ENCODE measurements at regions not wholly inside any gene's neighbourhood (a gene's known extent, or its start where the extent isn't known, plus 50 kb on each side); places are given as distances from the start of the nearest gene placed in this dataset.

DNA sequence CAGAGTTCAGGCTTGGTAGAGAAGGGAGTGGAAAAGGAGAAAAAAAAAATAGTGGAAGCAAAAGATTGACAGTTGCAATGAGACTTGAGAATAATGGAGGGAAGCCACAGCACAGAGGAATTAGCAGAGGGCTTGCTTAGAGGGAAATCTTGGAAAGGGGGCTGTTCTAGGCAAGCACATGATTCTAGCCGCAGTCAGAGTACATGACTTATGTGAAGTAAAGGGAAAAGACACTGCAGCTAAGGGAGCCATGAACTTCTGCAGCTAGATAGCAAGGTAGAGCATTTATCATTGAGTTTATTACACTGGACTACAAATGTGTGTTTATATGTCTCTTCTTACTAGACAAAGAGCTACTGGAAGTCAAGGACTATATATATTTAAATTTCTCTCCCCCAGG lies 144.0 kb upstream of the OPCML start:
- WGBS, result 67% methylated on average over 1 of the region's 1 CpG
- TF ChIP-seq POLR2A (IDR thresholded peaks at IDR 0.05; ENCODE audit: low read depth) (no peak), POLR2AphosphoS5 (IDR thresholded peaks at IDR 0.05) (no peak), EP300 (IDR thresholded peaks at IDR 0.05) (no peak)
- TF ChIP-seq, protein P1, sequence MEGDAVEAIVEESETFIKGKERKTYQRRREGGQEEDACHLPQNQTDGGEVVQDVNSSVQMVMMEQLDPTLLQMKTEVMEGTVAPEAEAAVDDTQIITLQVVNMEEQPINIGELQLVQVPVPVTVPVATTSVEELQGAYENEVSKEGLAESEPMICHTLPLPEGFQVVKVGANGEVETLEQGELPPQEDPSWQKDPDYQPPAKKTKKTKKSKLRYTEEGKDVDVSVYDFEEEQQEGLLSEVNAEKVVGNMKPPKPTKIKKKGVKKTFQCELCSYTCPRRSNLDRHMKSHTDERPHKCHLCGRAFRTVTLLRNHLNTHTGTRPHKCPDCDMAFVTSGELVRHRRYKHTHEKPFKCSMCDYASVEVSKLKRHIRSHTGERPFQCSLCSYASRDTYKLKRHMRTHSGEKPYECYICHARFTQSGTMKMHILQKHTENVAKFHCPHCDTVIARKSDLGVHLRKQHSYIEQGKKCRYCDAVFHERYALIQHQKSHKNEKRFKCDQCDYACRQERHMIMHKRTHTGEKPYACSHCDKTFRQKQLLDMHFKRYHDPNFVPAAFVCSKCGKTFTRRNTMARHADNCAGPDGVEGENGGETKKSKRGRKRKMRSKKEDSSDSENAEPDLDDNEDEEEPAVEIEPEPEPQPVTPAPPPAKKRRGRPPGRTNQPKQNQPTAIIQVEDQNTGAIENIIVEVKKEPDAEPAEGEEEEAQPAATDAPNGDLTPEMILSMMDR (IDR thresholded peaks at IDR 0.05), result no peak
- no peaks in the 10 kb centered on the region for H3K9me3 ChIP-seq
- intact Hi-C loops (cut with DNase I), result no loop called here
- H3K36me3 ChIP-seq, result no peaks in the 10 kb centered on the region
- no peak overlapping the region for H3K27ac ChIP-seq (replicated peaks in 1 of 4)
- H3K4me3 ChIP-seq, result no peak overlapping the region
- no peaks in the 10 kb centered on the region for H3K4me1 ChIP-seq
- peaks cover 0 to 15% (median 2%) of the 10 kb centered on the region in 4 donors for H3K27me3 ChIP-seq
- DNase-seq (ENCODE audit: extremely low spot score), result peak; percentile 26

DNA sequence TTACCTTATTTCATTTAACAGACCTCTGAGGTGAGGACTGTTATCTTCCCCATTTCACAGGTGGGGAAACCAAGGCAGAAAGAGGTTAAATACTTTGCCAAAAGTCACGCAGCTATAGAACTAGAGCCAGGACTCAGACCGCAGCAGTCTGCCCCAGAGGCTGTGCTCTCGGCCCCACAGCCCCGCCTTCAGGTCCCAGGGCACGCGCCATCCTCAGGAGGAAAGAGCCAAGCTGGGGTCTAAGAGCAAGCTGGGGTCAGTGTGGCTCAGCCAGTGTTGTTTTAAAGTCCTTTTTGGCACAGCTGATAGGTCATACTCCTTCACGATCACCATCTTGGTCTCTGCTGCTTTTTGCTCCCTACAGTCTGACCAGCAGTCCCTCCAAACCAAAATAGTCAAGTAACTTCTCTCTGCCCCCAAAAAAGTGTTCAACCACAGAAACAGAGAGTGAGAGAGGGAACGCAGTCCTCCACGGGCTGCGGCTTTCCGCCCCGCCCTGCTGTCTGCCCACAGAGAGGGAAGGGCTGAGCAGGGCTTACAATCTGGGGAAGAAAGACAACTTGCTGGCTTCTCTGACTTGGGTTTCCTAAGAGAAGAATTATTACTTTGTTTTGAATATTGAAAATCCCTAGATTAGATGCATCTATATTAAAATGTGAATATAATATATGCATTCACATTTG lies 137.2 kb upstream of the OPCML start:
- no peaks in the 10 kb centered on the region for H3K4me1 ChIP-seq
- H3K27me3 ChIP-seq, result peaks cover 0 to 7% (median 0%) of the 10 kb centered on the region in 4 donors
- no peaks in the 10 kb centered on the region for H3K9me3 ChIP-seq
- TF ChIP-seq POLR2A (IDR thresholded peaks at IDR 0.05; ENCODE audit: low read depth) (no peak), POLR2AphosphoS5 (IDR thresholded peaks at IDR 0.05) (no peak), EP300 (IDR thresholded peaks at IDR 0.05) (no peak)
- TF ChIP-seq, protein P1 (IDR thresholded peaks at IDR 0.05), result no peak
- intact Hi-C loops (cut with DNase I), result no loop called here
- no peak overlapping the region for H3K27ac ChIP-seq (replicated peaks in 1 of 4)
- DNase-seq (ENCODE audit: extremely low spot score), result peak; percentile 74
- no peak overlapping the region for H3K4me3 ChIP-seq
- no peaks in the 10 kb centered on the region for H3K36me3 ChIP-seq
- 67% methylated on average over 12 of the region's 12 CpGs for WGBS

DNA sequence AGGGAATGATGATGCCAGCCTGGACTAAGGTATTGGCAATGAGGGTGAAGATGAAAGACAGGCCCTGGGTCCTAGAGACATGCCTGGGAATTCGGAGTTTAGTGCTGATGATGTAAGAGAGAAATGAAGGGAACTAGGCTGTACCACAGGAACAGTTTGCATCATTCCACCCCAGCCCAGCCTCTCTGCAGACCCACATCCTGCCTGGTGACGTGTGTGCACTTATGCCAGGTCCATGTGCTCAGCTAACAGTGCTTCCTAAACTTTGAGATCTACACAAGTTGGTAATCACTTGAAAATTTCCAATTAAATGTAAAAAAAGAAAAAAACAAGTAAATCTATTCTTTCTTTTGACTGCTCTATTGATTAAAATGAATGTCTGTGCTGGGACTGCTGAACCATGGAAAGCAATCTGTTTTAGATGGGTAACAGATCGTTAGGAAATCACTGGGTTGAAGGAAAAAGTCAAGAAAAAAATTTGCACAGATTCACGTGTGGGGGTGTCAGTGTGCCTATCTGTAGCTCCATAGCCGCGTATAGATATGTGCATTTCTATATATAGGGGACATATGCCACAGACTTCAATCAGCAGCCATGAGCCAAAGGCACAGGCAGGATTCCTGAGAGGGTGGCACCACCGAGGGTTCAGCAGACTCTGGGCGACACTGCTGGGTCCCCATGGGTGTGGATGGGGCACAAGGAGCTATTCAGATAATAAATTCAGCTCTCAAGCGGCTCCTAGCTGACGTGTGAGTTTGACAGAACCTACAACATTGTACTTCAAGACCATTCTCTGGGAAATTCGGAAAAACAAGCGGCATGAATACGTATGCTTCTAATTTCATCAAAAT lies 131.1 kb upstream of the OPCML start:
- Histone ChIP-seq H3K27me3 (peaks cover 0 to 8% (median 0%) of the 10 kb centered on the region in 4 donors), H3K9me3 (no peaks in the 10 kb centered on the region), H3K4me3 (no peak overlapping the region), H3K36me3 (no peaks in the 10 kb centered on the region), H3K4me1 (no peaks in the 10 kb centered on the region), H3K27ac (replicated peaks in 1 of 4) (no peak overlapping the region)
- TF ChIP-seq POLR2A (IDR thresholded peaks at IDR 0.05; ENCODE audit: low read depth) (no peak), EP300 (IDR thresholded peaks at IDR 0.05) (no peak), POLR2AphosphoS5 (IDR thresholded peaks at IDR 0.05) (no peak)
- TF ChIP-seq, protein P1 (IDR thresholded peaks at IDR 0.05), result no peak
- 78% methylated on average over 13 of the region's 13 CpGs for WGBS
- intact Hi-C loops (cut with DNase I), result no loop called here
- DNase-seq (ENCODE audit: extremely low spot score), result no peak

DNA sequence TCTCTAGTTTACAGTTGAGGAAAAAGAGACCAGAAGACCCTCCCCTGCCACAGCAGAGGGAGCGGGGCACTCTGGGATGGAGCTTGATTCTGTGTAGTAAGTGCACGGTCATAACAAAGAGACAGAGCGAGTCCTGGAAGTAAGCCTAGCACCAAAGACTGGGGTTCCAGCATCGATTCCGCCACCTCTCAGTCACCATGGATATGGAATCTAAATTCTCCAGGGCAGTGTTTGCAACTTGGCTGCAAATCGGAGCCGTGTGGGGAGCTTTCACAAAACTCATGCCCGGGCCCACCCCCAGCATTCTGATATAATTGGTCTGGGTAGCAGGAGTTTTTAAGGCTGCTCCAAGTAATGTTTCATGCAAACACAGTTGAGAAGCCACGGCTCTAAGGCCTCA lies 129.5 kb upstream of the OPCML start:
- Histone ChIP-seq H3K4me3 (no peak overlapping the region), H3K36me3 (no peaks in the 10 kb centered on the region), H3K27me3 (peaks cover 0 to 21% (median 0%) of the 10 kb centered on the region in 4 donors), H3K27ac (replicated peaks in 1 of 4) (no peak overlapping the region), H3K4me1 (no peaks in the 10 kb centered on the region), H3K9me3 (peaks cover 0 to 5% (median 4%) of the 10 kb centered on the region in 4 donors)
- 83% methylated on average over 9 of the region's 9 CpGs for WGBS
- intact Hi-C loops (cut with DNase I), result no loop called here
- TF ChIP-seq EP300 (IDR thresholded peaks at IDR 0.05) (no peak), POLR2A (IDR thresholded peaks at IDR 0.05; ENCODE audit: low read depth) (no peak), POLR2AphosphoS5 (IDR thresholded peaks at IDR 0.05) (no peak)
- TF ChIP-seq, protein P1 (IDR thresholded peaks at IDR 0.05), result no peak
- DNase-seq (ENCODE audit: extremely low spot score), result no peak

All from esophagus muscularis mucosa (tissue), 4 donors.